ENCODE measurements at regions not wholly inside any gene's neighbourhood (a gene's known extent, or its start where the extent isn't known, plus 50 kb on each side); places are given as distances from the start of the nearest gene placed in this dataset.

- Histone ChIP-seq H3K9me3 (ENCODE audit: control insufficient read depth, insufficient read depth, low read length) (no peaks in the 10 kb centered on the region), H3K27ac (ENCODE audit: low read length) (no peak overlapping the region), H3K36me3 (ENCODE audit: control insufficient read depth, insufficient read depth, low read length) (no peaks in the 10 kb centered on the region), H3K4me3 (ENCODE audit: low read length) (no peak overlapping the region), H3K4me1 (ENCODE audit: control insufficient read depth, insufficient read depth, low read length) (no peaks in the 10 kb centered on the region), H3K27me3 (ENCODE audit: control insufficient read depth, insufficient read depth, low read length) (no peaks in the 10 kb centered on the region)
- H3K9me3 Mint-ChIP-seq = peaks cover 0 to 4% of the 10 kb centered on the region in 2 donors
- H3K4me1 Mint-ChIP-seq = no peaks in the 10 kb centered on the region
- H3K4me3 Mint-ChIP-seq = no peak overlapping the region
- H3K27me3 Mint-ChIP-seq (ENCODE audit: low read depth in 2 of 2) = no peaks in the 10 kb centered on the region
- DNase-seq (no peak), ATAC-seq (no peak)
- 83% methylated on average over 2 of the region's 2 CpGs for WGBS (ENCODE audit: insufficient coverage)
- H3K27ac Mint-ChIP-seq = no peak overlapping the region
- intact Hi-C loops (cut with micrococcal nuclease) = no loop called here
- H3K36me3 Mint-ChIP-seq = no peaks in the 10 kb centered on the region
- no peak for TF ChIP-seq CTCF (IDR thresholded peaks at IDR 0.05)
These were observed 53.2 kb upstream of the TFEC start for GRCh38 chr7:116083796-116084195.

GRCh38 chr7:116086547-116087045 is 56.0 kb upstream of the TFEC start:
- ATAC-seq (no peak), DNase-seq (no peak)
- no peaks in the 10 kb centered on the region for H3K36me3 Mint-ChIP-seq
- H3K4me1 Mint-ChIP-seq = no peaks in the 10 kb centered on the region
- Histone ChIP-seq H3K4me3 (ENCODE audit: low read length) (no peak overlapping the region), H3K36me3 (ENCODE audit: control insufficient read depth, insufficient read depth, low read length) (no peaks in the 10 kb centered on the region), H3K9me3 (ENCODE audit: control insufficient read depth, insufficient read depth, low read length) (peaks cover 2% of the 10 kb centered on the region), H3K4me1 (ENCODE audit: control insufficient read depth, insufficient read depth, low read length) (no peaks in the 10 kb centered on the region), H3K27ac (ENCODE audit: low read length) (no peak overlapping the region), H3K27me3 (ENCODE audit: control insufficient read depth, insufficient read depth, low read length) (no peaks in the 10 kb centered on the region)
- no peaks in the 10 kb centered on the region for H3K27me3 Mint-ChIP-seq (ENCODE audit: low read depth in 2 of 2)
- intact Hi-C loops (cut with micrococcal nuclease) = no loop called here
- peaks cover 0 to 2% of the 10 kb centered on the region in 2 donors for H3K9me3 Mint-ChIP-seq
- no peak overlapping the region for H3K27ac Mint-ChIP-seq
- H3K4me3 Mint-ChIP-seq = no peak overlapping the region
- 80% methylated on average over 1 of the region's 3 CpGs for WGBS (ENCODE audit: insufficient coverage)
- TF ChIP-seq CTCF (IDR thresholded peaks at IDR 0.05) = no peak

GRCh38 chr7:116087291-116087690 is 56.7 kb upstream of the TFEC start:
- Histone ChIP-seq H3K4me1 (ENCODE audit: control insufficient read depth, insufficient read depth, low read length) (no peaks in the 10 kb centered on the region), H3K27me3 (ENCODE audit: control insufficient read depth, insufficient read depth, low read length) (no peaks in the 10 kb centered on the region), H3K36me3 (ENCODE audit: control insufficient read depth, insufficient read depth, low read length) (no peaks in the 10 kb centered on the region), H3K4me3 (ENCODE audit: low read length) (no peak overlapping the region), H3K27ac (ENCODE audit: low read length) (no peak overlapping the region), H3K9me3 (ENCODE audit: control insufficient read depth, insufficient read depth, low read length) (peaks cover 2% of the 10 kb centered on the region)
- DNase-seq (no peak), ATAC-seq (no peak)
- Mint-ChIP-seq H3K9me3 (peaks cover 0 to 2% of the 10 kb centered on the region in 2 donors), H3K4me1 (no peaks in the 10 kb centered on the region), H3K27me3 (ENCODE audit: low read depth in 2 of 2) (no peaks in the 10 kb centered on the region), H3K4me3 (no peak overlapping the region), H3K36me3 (no peaks in the 10 kb centered on the region), H3K27ac (no peak overlapping the region)
- intact Hi-C loops (cut with micrococcal nuclease) = no loop called here
- no peak for TF ChIP-seq CTCF (IDR thresholded peaks at IDR 0.05)

GRCh38 chr7:116087984-116088383 is 57.4 kb upstream of the TFEC start:
- Histone ChIP-seq H3K36me3 (ENCODE audit: control insufficient read depth, insufficient read depth, low read length) (no peaks in the 10 kb centered on the region), H3K4me3 (ENCODE audit: low read length) (no peak overlapping the region), H3K9me3 (ENCODE audit: control insufficient read depth, insufficient read depth, low read length) (peaks cover 2% of the 10 kb centered on the region), H3K4me1 (ENCODE audit: control insufficient read depth, insufficient read depth, low read length) (no peaks in the 10 kb centered on the region), H3K27me3 (ENCODE audit: control insufficient read depth, insufficient read depth, low read length) (no peaks in the 10 kb centered on the region), H3K27ac (ENCODE audit: low read length) (no peak overlapping the region)
- Mint-ChIP-seq H3K4me1 (no peaks in the 10 kb centered on the region), H3K27ac (no peak overlapping the region), H3K9me3 (peaks cover 0 to 2% of the 10 kb centered on the region in 2 donors), H3K27me3 (ENCODE audit: low read depth in 2 of 2) (no peaks in the 10 kb centered on the region), H3K4me3 (no peak overlapping the region), H3K36me3 (no peaks in the 10 kb centered on the region)
- no peak for DNase-seq
- ATAC-seq = no peak
- TF ChIP-seq CTCF (IDR thresholded peaks at IDR 0.05) = no peak
- intact Hi-C loops (cut with micrococcal nuclease) = no loop called here
- 80% methylated on average over 2 of the region's 2 CpGs for WGBS (ENCODE audit: insufficient coverage)

All from natural killer cell (primary cell).